M059J (cell line): ENCODE measurements at regions not wholly inside any gene's neighbourhood (a gene's known extent, or its start where the extent isn't known, plus 50 kb on each side); places are given as distances from the start of the nearest gene placed in this dataset.
"Not testable (repeated sequence)": the region's sequence is repeated elsewhere in the genome, so short reads cannot be mapped to it uniquely, and the experiment has no call there.

Source experiments
- DNase-seq: peaks from one replicate; pipeline ENCODE4 v3.0.0-alpha.2; 2012; ENCODE audit warnings: low read depth

GRCh38 chr2:155033652-155034051, 335.2 kb downstream of the KCNJ3 start:
- no peak for DNase-seq

DNA sequence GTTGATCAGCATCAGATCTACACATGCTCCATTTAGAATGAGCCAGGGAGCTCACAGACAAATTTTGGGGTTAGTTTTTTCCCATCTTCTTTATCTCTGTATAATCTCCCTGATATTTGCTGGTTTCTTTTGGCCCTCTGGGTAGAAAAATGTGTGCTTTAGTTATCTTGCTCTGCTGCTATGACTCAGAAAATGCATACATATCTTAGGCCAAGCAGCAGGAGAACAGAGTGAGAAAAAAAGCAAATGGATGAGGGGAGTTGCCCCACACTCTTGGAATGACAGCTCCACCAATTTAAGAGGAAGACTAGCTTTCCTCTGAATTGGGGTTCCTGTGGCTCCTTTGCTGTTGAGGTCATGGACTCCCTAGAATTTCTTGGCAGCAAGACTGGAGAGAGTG, 331.8 kb downstream of the KCNJ3 start:
- DNase-seq = no peak

- no peak for DNase-seq
Observed at GRCh38 chr2:155026651-155027174, 328.2 kb downstream of the KCNJ3 start.

- no peak for DNase-seq
Observed at GRCh38 chr2:155023674-155024073, 325.2 kb downstream of the KCNJ3 start.

- DNase-seq = no peak
Observed at GRCh38 chr2:155022531-155022930, 324.0 kb downstream of the KCNJ3 start.

- no peak for DNase-seq
Observed at GRCh38 chr2:155021618-155022017, 323.1 kb downstream of the KCNJ3 start.

DNA sequence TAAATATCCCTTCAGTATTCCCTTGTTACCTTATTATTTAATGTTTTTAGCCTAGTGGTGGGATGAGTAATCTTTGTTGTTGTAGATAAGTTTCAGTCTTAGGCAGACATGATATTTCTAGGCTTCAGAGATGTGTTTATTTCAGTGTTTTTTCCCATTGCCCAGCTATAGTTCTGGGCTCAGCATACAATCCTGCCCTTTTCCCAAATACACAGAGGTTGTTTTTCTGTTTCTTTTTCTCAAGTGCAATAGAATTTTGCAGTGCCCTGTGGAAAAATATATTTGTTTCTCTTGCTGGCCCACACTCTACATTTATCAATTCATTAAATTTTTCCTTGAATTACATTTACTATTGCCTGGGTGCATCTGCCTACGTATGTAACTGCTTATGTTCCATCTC, 321.8 kb downstream of the KCNJ3 start:
- DNase-seq = no peak

DNA sequence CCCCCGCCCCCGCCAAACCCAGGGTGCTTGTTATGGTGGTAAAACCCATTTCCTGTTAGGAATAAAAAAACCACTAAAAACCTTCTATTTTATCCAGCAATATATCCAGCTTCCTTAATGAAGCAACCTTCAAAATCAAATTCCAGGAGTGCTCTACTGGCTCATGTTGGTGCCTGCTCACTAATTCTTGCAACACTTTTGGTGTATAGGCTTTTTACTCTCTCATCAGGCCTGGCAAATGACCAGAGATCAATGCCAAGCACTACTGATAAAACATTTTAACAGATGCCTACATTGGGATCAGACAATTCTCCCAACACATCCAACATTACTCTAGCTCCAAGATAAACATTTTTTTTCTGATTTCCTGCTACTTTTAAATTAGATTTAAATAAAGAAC, 312.4 kb downstream of the KCNJ3 start:
- no peak for DNase-seq

DNA sequence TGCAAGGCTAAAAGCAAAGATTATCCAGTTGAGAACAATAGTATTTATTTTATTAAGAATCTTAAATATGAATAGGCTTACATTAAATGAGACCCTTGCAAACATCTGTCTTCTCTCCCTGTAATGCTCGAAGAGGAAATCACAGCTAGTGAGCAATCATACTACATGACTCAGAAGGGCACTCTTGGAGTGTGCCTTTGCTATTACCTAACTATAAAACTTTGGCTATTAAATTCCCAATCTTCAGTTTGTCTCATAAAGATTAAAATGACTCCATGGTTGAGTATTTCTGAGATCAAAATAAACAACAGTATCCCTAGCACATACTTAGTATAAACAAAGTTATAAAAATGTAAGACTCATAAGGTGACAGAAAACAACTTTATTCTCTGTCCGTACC, 296.9 kb downstream of the KCNJ3 start:
- peak; percentile 1 for DNase-seq

DNA sequence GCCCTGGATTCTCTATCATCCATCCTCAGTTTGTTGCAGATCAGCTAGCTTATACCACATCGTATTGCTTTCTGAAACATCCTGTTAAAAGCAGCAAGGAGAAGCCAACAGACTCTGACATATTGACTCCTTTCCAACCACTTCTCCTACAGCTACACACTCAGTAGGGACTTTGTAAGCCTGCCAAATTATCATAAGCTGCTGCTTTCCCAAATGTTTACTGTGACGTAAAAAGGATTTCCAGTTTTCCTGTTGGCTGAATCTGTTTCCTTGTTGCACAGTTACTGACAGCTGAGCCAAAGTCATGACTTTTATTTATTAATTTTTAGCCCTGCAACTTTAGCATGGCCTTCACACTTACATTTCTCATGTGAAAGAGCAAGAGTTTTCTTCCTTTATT, 294.3 kb downstream of the KCNJ3 start:
- DNase-seq = no peak

- no peak for DNase-seq
Observed at GRCh38 chr2:154978710-154979109, 280.2 kb downstream of the KCNJ3 start.

DNA sequence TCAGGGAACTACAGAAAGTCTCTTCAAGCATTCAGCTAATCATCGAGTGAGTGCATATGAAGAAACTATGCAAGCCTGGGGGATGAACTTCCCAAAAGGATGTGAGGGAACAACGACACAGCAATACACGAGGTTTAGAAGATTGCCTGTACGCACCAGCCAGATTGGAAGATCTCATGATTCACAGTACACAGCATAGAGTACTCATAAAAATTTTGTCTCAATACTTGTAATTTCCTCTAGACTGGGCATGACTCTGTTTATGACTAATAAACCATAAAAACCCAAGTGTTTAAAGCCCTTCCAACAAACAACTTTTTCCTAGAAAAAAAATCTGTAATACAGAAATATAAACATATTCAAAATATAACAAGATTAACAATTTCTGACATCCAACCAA, 279.7 kb downstream of the KCNJ3 start:
- no peak for DNase-seq

- no peak for DNase-seq
Observed at GRCh38 chr2:154974041-154974440, 275.5 kb downstream of the KCNJ3 start.

DNA sequence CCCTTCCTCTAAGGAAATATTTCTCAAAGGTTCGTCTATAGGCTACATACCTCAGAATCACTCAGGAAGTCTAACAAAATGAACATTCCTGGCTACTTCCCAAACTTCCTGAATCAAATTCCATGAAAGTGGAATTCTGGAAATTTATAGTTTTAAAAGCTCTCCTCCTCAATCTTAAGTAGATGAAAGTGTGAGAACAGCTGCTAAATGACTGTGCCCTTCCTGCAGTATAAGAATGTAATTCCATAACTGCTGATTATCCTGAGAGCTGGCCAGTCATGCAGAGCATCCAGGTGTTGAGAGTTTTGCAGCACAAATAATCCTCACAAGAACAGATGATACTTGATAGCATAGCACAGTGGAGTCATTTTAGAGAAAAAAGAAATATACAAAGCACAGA, 265.0 kb downstream of the KCNJ3 start:
- no peak for DNase-seq

- DNase-seq = no peak
Observed at GRCh38 chr2:154961676-154962075, 263.2 kb downstream of the KCNJ3 start.

DNA sequence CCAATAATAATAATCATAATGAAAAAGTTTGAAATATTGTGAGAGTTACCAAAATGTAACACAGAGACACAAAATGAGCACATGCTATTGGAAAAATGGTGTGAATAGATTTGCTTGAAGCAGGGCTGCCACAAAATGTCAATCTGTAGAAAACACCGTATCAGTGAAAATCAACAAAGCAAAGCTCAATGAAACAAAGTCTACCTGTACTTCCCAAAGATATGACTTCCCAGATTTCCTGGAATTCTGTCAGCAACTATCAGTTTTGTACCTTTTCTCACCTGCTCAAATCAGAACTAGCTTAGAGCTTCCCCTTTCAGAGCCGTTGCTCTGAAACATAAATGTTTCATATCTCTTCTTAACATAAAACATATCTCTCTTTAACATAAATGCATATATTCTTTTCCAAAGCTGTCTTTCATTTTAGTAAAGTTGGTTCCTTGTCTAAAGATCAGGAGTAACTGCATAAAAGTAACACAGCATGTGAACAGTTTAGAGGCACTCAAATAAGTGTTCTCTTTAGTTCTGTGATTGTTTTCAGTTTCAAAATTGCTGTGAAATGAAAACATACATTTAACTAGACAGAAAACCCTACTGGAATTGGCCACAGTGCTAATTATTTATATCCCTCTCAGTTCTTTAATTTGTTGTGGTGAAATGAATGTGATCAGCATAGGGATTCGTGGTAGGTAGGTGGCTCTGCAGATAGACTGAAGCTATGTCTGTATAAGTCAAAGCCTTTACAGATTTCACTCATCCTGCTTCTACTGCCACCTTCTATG, 262.5 kb downstream of the KCNJ3 start:
- DNase-seq = no peak

GRCh38 chr2:154952346-154952980, 254.0 kb downstream of the KCNJ3 start:
- no peak for DNase-seq

GRCh38 chr2:154947416-154947815, 248.9 kb downstream of the KCNJ3 start:
- DNase-seq = not testable (repeated sequence)

GRCh38 chr2:154945984-154946383, 247.5 kb downstream of the KCNJ3 start:
- no peak for DNase-seq

- DNase-seq = no peak
Observed at GRCh38 chr2:154941379-154941778, 242.9 kb downstream of the KCNJ3 start.

GRCh38 chr2:154934213-154934612, 235.7 kb downstream of the KCNJ3 start:
- no peak for DNase-seq

DNA sequence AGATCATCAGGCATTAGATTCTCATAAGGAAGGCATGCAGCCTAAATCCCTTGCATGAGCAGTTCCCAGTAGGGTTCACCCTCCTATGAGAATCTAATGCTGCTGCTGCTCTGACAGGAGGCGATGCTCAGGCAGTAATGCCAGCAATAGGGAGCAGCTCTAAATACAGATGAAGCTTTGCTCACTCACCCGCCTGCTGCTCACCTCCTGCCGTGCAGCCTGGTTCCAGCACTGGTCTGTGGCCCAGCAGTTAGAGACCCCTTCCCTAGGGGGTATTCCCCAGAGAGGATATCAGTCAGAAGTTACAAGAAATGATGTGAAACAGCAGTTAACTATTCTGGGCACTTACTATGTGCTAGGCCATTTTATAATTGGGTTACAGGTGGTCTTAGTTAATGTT, 226.0 kb downstream of the KCNJ3 start:
- DNase-seq = no peak

DNA sequence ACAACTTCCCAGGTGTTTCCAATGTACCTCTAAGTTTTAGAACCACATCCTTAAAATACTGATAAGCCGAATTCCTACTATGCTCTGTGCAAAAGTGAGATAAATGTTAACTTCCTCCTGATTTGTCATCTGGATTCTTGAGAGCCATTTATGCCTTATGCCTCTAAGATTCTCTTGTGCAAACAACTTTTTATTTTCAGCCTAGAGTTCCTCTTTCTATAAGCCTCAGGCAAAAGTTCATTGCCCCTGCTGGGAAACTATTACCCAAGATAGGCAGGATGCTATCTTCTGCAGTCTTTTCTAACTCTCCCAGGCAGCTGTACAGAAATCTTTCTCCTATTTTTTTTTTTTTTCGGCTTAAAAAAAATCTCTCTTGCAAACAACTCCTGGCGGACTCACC, 216.1 kb downstream of the KCNJ3 start:
- DNase-seq = no peak
